Smooth muscle cell (in vitro differentiated cells): ENCODE measurements at regions not wholly inside any gene's neighbourhood (a gene's known extent, or its start where the extent isn't known, plus 50 kb on each side); places are given as distances from the start of the nearest gene placed in this dataset.

Source experiments
- DNase-seq: peaks from one replicate; lab custom pipeline; 2025; ENCODE audit not compliant: unreplicated experiment; lab: John Stamatoyannopoulos, UW
- H2AFZ ChIP-seq: fragments of 200-600 bp; sonication (generic); 2 replicates; pipeline ENCODE4 v1.6.0; 2016; ENCODE audit warnings: antibody characterized with exemption, low read depth, mild to moderate bottlenecking
- H3F3A ChIP-seq: fragments of 200-600 bp; sonication (generic); 2 replicates; pipeline ENCODE4 v1.6.0; 2017; ENCODE audit warnings: antibody characterized with exemption, low read depth
- H3K27ac ChIP-seq: fragments of 200-600 bp; sonication (generic); 2 replicates; pipeline ENCODE4 v1.5.1; 2016; ENCODE audit warnings: low read depth, mild to moderate bottlenecking
- H3K27me3 ChIP-seq: fragments of 200-600 bp; sonication (generic); 2 replicates; pipeline ENCODE4 v1.6.1; 2016; ENCODE audit warnings: low read depth, mild to moderate bottlenecking
- H3K36me3 ChIP-seq: fragments of 200-600 bp; sonication (generic); 2 replicates; pipeline ENCODE4 v1.5.1; 2016; ENCODE audit warnings: low read depth
- H3K4me1 ChIP-seq: fragments of 200-600 bp; sonication (generic); 2 replicates; pipeline ENCODE4 v1.5.1; 2016; ENCODE audit warnings: low read depth
- H3K4me2 ChIP-seq: fragments of 200-600 bp; sonication (generic); 2 replicates; pipeline ENCODE4 v1.6.0; 2016; ENCODE audit warnings: mild to moderate bottlenecking
- H3K4me3 ChIP-seq: fragments of 200-600 bp; sonication (generic); 2 replicates; pipeline ENCODE4 v1.5.1; 2016; ENCODE audit warnings: mild to moderate bottlenecking
- H3K79me2 ChIP-seq: fragments of 200-600 bp; sonication (generic); 2 replicates; pipeline ENCODE4 v1.6.0; 2016; ENCODE audit warnings: low read depth, mild to moderate bottlenecking
- H3K9ac ChIP-seq: fragments of 200-600 bp; sonication (generic); 2 replicates; pipeline ENCODE4 v1.6.0; 2016; ENCODE audit warnings: low read depth
- H3K9me3 ChIP-seq: fragments of 200-600 bp; sonication (generic); replicated peaks from 2 replicates; pipeline ENCODE4 v1.5.1; 2016; ENCODE audit warnings: low read depth
- H4K20me1 ChIP-seq: fragments of 200-600 bp; sonication (generic); 2 replicates; pipeline ENCODE4 v1.6.0; 2016; ENCODE audit warnings: low read depth
- CTCF ChIP-seq: fragments of 200-600 bp; sonication (generic); IDR thresholded peaks from 2 replicates; pipeline ENCODE4 v1.5.1; 2017; ENCODE audit warnings: borderline replicate concordance, mild to moderate bottlenecking, antibody characterized with exemption; ENCODE audit not compliant: insufficient read depth, poor library complexity, severe bottlenecking
- WGBS: methylation state at CpG from one replicate; pipeline ENCODE4 v1.1.7; 2016; ENCODE audit warnings: low lambda C conversion rate; 5-methylcytosine and 5-hydroxymethylcytosine counted together

DNA sequence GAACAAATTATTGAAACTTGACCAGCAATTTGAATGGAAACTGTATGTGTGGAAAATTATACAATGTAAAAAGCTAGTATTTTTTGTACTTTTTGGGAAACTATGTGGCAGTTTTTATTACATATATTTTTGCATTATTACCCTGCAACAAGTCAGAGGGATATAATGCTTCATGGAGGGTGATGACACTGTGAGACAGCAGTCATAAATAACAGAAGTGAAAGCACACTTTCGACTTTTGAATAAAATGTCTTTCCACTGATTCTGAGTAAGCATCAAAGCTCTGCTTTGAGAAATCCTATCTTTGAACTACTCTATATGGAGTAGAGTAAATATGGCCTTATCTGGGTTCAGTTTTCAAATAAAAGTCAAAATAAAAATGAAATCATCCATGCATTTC lies 122.6 kb upstream of the PABPC4L start:
- H3K36me3 ChIP-seq, result no peaks in the 10 kb centered on the region
- H3K27ac ChIP-seq, result no peak overlapping the region
- H3K4me3 ChIP-seq, result no peak overlapping the region
- peak overlapping the region; percentile 5 for H2AFZ ChIP-seq
- no peak overlapping the region for H3K4me2 ChIP-seq
- H3K27me3 ChIP-seq, result no peaks in the 10 kb centered on the region
- H4K20me1 ChIP-seq, result no peaks in the 10 kb centered on the region
- H3K9me3 ChIP-seq, result no peaks in the 10 kb centered on the region
- H3K9ac ChIP-seq, result no peak overlapping the region
- H3F3A ChIP-seq, result no peaks in the 10 kb centered on the region
- H3K79me2 ChIP-seq, result no peaks in the 10 kb centered on the region
- H3K4me1 ChIP-seq, result no peaks in the 10 kb centered on the region
- TF ChIP-seq CTCF, result no peak
- 81% methylated on average over 1 of the region's 1 CpG for WGBS
- no peak for DNase-seq

- H2AFZ ChIP-seq, result no peak overlapping the region
- no peak for TF ChIP-seq CTCF
- no peak overlapping the region for H3K4me3 ChIP-seq
- no peaks in the 10 kb centered on the region for H4K20me1 ChIP-seq
- no peak for DNase-seq
- no peaks in the 10 kb centered on the region for H3K4me1 ChIP-seq
- no peaks in the 10 kb centered on the region for H3K9me3 ChIP-seq
- no peak overlapping the region for H3K9ac ChIP-seq
- no peak overlapping the region for H3K4me2 ChIP-seq
- H3K79me2 ChIP-seq, result no peaks in the 10 kb centered on the region
- no peaks in the 10 kb centered on the region for H3K27me3 ChIP-seq
- H3F3A ChIP-seq, result no peaks in the 10 kb centered on the region
- H3K36me3 ChIP-seq, result no peaks in the 10 kb centered on the region
- 68% methylated on average over 2 of the region's 2 CpGs for WGBS
- H3K27ac ChIP-seq, result no peak overlapping the region
Measured at GRCh38 chr4:134320048-134320447, 118.5 kb upstream of the PABPC4L start.

GRCh38 chr4:134313591-134313990 lies 112.0 kb upstream of the PABPC4L start:
- no peaks in the 10 kb centered on the region for H3F3A ChIP-seq
- H3K4me1 ChIP-seq, result no peaks in the 10 kb centered on the region
- H3K27ac ChIP-seq, result peak overlapping the region; percentile 67
- H3K79me2 ChIP-seq, result no peaks in the 10 kb centered on the region
- H2AFZ ChIP-seq, result no peak overlapping the region
- H3K36me3 ChIP-seq, result no peaks in the 10 kb centered on the region
- H3K4me3 ChIP-seq, result no peak overlapping the region
- H3K4me2 ChIP-seq, result no peak overlapping the region
- TF ChIP-seq CTCF, result no peak
- no peaks in the 10 kb centered on the region for H3K27me3 ChIP-seq
- H3K9ac ChIP-seq, result no peak overlapping the region
- WGBS, result 67% methylated on average over 2 of the region's 2 CpGs
- no peak for DNase-seq
- H4K20me1 ChIP-seq, result no peaks in the 10 kb centered on the region
- H3K9me3 ChIP-seq, result no peaks in the 10 kb centered on the region

DNA sequence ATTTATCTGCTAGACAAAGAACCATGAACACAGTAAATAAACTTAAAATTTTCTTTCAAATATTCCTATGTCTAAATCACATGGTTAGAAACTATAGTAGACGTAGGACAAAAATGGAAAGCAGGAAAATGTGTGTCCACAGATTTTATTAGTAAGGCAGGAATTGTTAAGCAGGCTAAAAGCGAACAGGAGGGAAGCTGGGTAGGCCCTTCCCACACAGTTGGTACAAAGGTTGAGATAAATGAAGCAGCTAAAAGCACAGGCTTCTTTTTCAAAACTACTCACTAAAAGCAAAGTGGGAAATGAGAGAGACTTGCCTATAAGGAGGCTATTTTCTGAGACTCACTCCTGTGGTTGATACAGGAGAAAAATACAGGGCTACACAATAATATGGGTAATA lies 108.1 kb upstream of the PABPC4L start:
- 56% methylated on average over 2 of the region's 2 CpGs for WGBS
- no peak for TF ChIP-seq CTCF

More for the DNA sequence above, 108.1 kb upstream of the PABPC4L start:
- DNase-seq, result no peak
- no peaks in the 10 kb centered on the region for H3F3A ChIP-seq
- H3K4me3 ChIP-seq, result no peak overlapping the region
- H4K20me1 ChIP-seq, result no peaks in the 10 kb centered on the region
- H3K4me2 ChIP-seq, result no peak overlapping the region
- H3K79me2 ChIP-seq, result no peaks in the 10 kb centered on the region
- no peaks in the 10 kb centered on the region for H3K4me1 ChIP-seq
- H3K27me3 ChIP-seq, result no peaks in the 10 kb centered on the region
- H3K9ac ChIP-seq, result no peak overlapping the region
- H3K36me3 ChIP-seq, result no peaks in the 10 kb centered on the region
- no peak overlapping the region for H3K27ac ChIP-seq
- no peaks in the 10 kb centered on the region for H3K9me3 ChIP-seq
- H2AFZ ChIP-seq, result peak overlapping the region; percentile 96
